IPS-18a (cell line): ENCODE measurements at regions not wholly inside any gene's neighbourhood (a gene's known extent, or its start where the extent isn't known, plus 50 kb on each side); places are given as distances from the start of the nearest gene placed in this dataset.

ENCODE experiments used
- H3K27ac ChIP-seq: one replicate; pipeline ENCODE4 v1.5.1; 2013; ENCODE audit warnings: low read length
- H3K27me3 ChIP-seq: one replicate; pipeline ENCODE4 v1.6.1; 2013; ENCODE audit warnings: mild to moderate bottlenecking, low read length; ENCODE audit not compliant: control insufficient read depth, insufficient read depth
- H3K36me3 ChIP-seq: one replicate; pipeline ENCODE4 v1.6.1; 2013; ENCODE audit warnings: low read depth, low read length; ENCODE audit not compliant: control insufficient read depth
- H3K4me1 ChIP-seq: one replicate; pipeline ENCODE4 v1.6.1; 2013; ENCODE audit warnings: low read depth, low read length; ENCODE audit not compliant: control insufficient read depth
- H3K4me3 ChIP-seq: one replicate; pipeline ENCODE4 v1.5.1; 2013; ENCODE audit warnings: low read length
- H3K9ac ChIP-seq: one replicate; pipeline ENCODE4 v1.6.1; 2013; ENCODE audit warnings: mild to moderate bottlenecking, low read length, moderate library complexity
- H3K9me3 ChIP-seq: one replicate; pipeline ENCODE4 v1.6.1; 2013; ENCODE audit warnings: low read depth, low read length; ENCODE audit not compliant: control insufficient read depth

DNA sequence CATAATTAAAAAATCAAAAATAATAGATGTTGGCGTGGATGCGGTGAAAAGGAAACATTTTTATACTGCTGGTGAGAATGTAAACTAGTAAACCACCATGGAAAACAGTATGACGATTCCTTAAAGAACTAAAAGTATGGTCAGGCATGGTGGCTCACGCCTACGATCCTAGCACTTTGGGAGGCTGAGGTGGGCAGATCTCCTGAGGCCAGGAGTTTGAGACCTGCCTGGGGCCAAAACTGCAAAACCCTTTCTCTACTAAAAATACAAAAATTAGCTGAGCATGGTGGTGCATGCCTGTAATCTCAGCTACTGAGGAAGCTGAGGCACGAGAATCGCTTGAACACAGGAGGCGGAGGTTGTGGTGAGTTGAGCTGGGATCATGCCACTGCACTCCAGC lies 195.7 kb upstream of the BMP4 start:
- Histone ChIP-seq H3K9ac (no peak overlapping the region), H3K36me3 (no peaks in the 10 kb centered on the region), H3K27me3 (no peaks in the 10 kb centered on the region), H3K4me3 (no peak overlapping the region), H3K4me1 (no peaks in the 10 kb centered on the region), H3K9me3 (no peaks in the 10 kb centered on the region), H3K27ac (no peak overlapping the region)

DNA sequence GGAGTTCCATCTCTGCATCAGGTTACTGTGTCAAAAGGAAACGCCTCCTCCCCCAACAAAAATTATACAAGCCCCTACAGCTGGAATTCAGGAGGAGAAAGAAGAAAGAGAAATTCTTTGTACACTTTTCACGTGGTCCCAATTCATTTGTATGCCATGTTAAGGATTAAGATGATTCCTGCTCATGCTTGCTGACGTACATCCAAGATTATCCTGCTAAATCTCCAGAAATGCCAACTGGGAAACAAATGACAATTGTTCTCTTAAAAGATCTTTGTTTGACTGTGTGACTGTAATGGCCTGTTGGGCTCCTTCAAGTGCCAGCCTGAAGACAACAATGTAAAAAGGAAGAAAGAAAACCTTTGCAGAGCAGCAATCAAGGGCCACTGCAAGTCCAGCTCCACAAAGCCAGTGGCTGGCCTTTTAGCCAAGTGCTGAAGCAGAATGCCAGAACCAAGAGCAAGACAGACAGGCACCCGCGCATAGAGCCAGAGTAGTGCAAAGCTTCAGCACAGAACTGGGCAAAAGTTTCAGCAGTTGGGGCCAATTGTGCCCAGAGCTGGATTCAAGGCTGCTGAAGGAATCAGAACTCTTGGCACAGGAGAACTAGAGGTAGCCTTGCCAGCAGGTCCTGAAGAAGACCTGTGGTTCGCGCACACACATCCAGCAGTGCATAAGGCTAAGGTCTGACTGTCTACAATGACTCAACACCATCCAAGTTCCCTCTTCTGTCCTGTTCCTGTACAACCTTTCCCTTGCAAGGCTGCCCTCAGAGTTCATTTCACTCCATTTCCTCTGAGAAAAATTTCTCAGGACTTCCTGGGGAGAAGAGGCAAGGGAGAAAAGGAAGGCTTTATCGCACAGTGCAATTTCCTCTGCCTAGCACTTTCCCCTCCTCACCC lies 209.7 kb upstream of the BMP4 start:
- Histone ChIP-seq H3K9me3 (no peaks in the 10 kb centered on the region), H3K4me3 (no peak overlapping the region), H3K27ac (no peak overlapping the region), H3K27me3 (no peaks in the 10 kb centered on the region), H3K9ac (no peak overlapping the region), H3K36me3 (no peaks in the 10 kb centered on the region), H3K4me1 (peaks cover 7% of the 10 kb centered on the region)

DNA sequence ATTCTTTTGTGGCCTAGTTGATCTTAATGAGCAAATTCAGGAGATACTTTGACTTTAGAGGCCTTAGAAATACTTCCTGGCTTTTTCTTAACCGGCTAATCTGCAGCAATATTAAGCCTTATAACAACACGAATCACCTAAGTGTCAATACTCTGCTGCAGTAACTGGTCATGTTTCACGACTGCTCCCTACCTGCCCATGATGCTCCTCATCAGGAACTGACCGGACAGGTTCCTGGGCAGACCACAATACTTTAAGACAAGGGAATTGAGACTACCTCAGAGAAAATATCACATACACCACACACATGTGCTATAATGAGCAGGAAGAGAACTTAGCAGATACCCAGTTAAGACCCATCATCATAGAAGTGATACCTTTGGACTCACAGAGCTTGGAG lies 211.9 kb upstream of the BMP4 start:
- Histone ChIP-seq H3K9me3 (no peaks in the 10 kb centered on the region), H3K4me3 (no peak overlapping the region), H3K9ac (no peak overlapping the region), H3K27me3 (no peaks in the 10 kb centered on the region), H3K4me1 (peaks cover 7% of the 10 kb centered on the region), H3K36me3 (no peaks in the 10 kb centered on the region), H3K27ac (no peak overlapping the region)

DNA sequence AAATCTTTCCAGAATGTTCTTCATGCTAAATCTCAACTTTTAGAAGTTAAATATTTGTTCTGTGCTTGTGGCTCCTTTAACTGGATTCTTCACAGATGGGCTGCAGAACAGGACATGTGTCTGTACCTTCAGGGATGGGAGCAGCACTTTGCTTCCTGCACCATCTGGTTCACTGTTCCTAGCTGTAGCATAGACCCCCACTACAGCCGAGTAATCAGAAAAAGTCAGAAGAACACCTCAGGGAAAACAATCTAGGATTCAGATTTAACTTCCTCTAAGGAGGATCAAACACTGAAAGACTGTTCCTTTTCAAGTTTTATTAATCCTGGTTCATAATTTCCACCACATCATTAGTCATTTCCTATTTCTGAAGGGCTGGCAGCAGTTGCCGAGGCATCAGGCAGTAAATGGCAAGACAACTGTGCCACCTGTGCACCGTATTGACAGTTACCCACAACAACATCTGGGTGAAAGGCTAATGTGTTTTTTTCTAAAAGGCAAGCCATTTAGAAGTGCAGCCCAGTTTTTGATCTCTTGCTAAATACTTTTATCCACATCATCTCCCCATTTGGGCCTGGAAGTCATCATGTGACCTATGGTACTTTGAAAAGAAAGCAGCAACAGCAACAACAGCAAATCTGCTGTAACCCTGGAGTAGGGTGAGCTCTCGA lies 212.8 kb upstream of the BMP4 start:
- Histone ChIP-seq H3K36me3 (no peaks in the 10 kb centered on the region), H3K27ac (no peak overlapping the region), H3K4me3 (no peak overlapping the region), H3K4me1 (peaks cover 7% of the 10 kb centered on the region), H3K27me3 (no peaks in the 10 kb centered on the region), H3K9me3 (no peaks in the 10 kb centered on the region), H3K9ac (no peak overlapping the region)

DNA sequence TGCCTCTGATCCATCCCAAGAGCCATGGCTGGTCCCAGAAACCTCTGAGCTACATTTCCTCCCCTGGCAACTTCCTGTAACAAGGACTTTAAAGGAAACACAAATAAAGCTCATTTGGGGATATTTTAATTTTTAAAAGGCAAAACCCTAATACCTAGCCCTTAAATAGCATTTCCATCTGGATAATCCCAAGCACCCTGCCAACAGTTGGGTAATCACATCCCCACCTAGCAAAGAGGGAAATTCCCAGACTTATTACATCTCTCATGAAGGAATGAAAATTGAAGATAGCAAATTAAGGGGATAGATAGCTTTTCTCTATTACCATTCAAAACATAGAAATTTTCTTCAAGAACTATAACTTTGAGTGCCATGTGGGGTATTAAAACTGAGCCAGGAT lies 213.7 kb upstream of the BMP4 start:
- no peaks in the 10 kb centered on the region for H3K9me3 ChIP-seq
- H3K4me1 ChIP-seq: peaks cover 7% of the 10 kb centered on the region
- H3K36me3 ChIP-seq: no peaks in the 10 kb centered on the region
- no peaks in the 10 kb centered on the region for H3K27me3 ChIP-seq
- H3K4me3 ChIP-seq: no peak overlapping the region
- H3K27ac ChIP-seq: no peak overlapping the region
- H3K9ac ChIP-seq: no peak overlapping the region

DNA sequence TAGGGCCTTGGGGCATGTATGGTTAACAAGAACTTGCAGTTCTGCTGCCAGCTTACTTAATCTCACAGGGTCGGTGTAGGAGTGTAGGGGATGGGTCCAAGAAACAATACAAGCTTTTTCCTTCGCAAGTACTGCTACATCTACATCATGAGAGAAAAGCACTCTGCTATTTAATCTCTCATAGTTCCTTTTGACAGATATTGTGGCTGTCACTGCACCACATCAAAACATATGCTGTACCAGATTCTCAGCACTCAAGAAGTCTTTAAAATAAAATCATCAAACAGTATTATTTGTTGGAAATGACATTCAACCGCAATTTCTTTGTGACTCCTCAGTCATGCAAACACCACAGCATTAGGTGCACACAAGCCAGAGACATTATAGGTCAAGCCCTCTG lies 215.5 kb upstream of the BMP4 start:
- Histone ChIP-seq H3K36me3 (no peaks in the 10 kb centered on the region), H3K4me3 (no peak overlapping the region), H3K27ac (no peak overlapping the region), H3K4me1 (no peaks in the 10 kb centered on the region), H3K9ac (no peak overlapping the region), H3K9me3 (no peaks in the 10 kb centered on the region), H3K27me3 (no peaks in the 10 kb centered on the region)

DNA sequence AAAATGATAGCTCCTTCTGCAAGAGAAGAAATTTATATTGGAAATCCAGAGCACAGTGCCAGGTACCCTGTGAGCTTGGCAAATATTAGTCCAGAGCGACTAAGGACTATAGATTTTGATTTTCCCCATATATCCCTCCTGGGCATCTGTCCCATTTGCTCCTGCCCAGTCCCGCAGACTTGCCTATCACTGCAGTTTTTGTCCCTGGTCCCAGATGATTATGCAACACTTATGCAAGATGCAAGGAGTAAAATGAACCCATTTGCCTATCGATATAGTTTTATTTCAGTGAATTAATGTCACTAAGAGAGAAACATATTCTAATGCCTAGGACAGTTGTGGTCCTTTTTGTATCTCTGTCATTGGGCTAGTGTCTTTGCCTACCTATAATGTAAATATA lies 215.9 kb upstream of the BMP4 start:
- Histone ChIP-seq H3K4me3 (no peak overlapping the region), H3K27ac (no peak overlapping the region), H3K27me3 (no peaks in the 10 kb centered on the region), H3K4me1 (no peaks in the 10 kb centered on the region), H3K9ac (no peak overlapping the region), H3K9me3 (no peaks in the 10 kb centered on the region), H3K36me3 (no peaks in the 10 kb centered on the region)

DNA sequence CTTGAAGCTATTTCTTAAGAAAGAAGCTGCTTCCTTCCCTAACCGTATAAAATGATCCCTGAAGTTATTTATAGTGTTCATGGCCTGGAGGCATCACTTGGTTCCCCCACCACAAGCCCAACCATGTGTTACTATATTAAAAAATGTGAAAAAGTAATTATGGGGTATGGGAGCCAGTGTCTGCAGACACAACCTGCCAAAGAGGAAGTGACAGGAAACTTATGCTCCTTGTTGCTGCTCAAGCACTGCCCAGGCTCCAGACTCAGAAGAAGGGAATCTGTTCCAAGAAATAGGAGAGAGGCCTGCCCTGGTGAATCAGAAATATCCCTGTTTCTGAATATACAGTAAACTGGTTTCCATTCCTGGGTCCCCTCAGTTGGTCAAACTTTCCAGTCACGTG lies 217.2 kb upstream of the BMP4 start:
- H3K9ac ChIP-seq: no peak overlapping the region
- H3K4me1 ChIP-seq: no peaks in the 10 kb centered on the region
- H3K36me3 ChIP-seq: no peaks in the 10 kb centered on the region
- no peaks in the 10 kb centered on the region for H3K27me3 ChIP-seq
- no peak overlapping the region for H3K27ac ChIP-seq
- no peak overlapping the region for H3K4me3 ChIP-seq
- no peaks in the 10 kb centered on the region for H3K9me3 ChIP-seq

DNA sequence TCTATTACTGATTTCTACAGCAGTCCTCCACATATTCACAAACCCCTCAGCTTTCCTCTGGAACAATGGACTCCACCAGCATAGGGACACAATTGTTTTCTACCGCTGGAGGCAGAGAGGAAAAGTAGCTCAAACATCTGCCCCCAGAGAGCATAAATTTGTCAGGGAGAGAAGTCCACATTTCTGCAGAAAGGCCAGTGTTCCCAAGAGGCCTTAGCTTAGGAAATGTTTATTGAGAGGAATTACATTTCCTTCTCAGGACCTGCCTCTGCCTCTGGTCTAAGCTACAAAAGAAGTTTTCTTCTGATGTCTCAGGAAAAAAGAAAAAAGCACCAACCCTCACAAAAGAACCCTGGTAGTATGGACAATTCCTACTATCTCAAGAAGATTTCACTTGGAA lies 217.8 kb upstream of the BMP4 start:
- H3K4me1 ChIP-seq: no peaks in the 10 kb centered on the region
- no peak overlapping the region for H3K9ac ChIP-seq
- no peak overlapping the region for H3K4me3 ChIP-seq
- H3K27me3 ChIP-seq: no peaks in the 10 kb centered on the region
- no peak overlapping the region for H3K27ac ChIP-seq
- no peaks in the 10 kb centered on the region for H3K36me3 ChIP-seq
- no peaks in the 10 kb centered on the region for H3K9me3 ChIP-seq

DNA sequence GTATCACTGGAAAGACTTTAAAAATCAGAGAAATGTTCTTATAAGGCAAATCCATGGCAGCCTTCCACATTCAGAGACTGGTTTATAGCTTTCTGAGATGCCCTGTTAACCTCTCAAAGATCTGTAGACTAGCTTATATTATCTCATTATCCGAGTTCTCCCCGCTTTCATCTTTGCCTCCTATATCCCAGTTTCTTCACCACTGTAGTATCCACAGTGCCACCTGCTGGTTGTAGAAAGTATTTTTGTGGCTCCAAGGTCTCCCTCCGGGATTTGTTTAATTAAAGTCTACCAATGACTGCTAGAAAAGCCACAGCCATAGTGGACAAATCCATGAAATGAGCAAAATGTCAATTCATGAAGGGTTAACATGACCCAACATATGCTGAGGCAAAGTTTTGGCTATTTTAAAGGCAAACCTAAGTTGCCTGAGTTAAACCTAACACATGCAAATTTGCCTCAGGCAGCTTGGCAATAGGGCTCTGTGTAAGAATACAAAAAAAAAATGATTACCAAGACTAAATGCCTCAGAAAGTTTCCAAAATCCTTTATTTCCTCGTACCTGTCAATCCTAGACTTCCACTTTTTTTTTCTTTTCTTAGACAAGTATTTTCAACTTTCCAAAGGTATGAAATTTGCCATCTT lies 218.8 kb upstream of the BMP4 start:
- Histone ChIP-seq H3K9me3 (no peaks in the 10 kb centered on the region), H3K27me3 (no peaks in the 10 kb centered on the region), H3K4me1 (no peaks in the 10 kb centered on the region), H3K27ac (no peak overlapping the region), H3K9ac (no peak overlapping the region), H3K4me3 (no peak overlapping the region), H3K36me3 (no peaks in the 10 kb centered on the region)

DNA sequence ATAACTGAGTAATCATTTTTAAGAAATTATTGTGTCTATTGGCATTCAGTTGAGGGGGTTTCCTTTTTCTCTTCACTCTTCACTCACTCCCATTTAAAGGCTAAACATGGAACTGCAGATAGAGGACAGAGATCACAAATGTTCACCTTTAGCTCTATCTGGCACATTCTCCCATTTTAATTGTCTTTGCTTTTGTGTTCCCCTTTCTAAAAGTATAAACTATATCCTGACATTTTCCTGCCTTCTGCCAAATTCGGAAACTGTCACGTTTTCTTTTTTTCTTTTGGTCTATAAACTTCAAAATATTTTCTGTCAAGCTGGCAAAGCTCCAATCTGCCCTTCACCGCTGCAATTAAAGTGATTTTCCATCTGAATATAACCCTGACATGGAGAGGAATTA lies 219.8 kb upstream of the CDKN3 start:
- no peaks in the 10 kb centered on the region for H3K4me1 ChIP-seq

More for the DNA sequence above, 219.8 kb upstream of the CDKN3 start:
- Histone ChIP-seq H3K27ac (no peak overlapping the region), H3K9ac (no peak overlapping the region), H3K36me3 (no peaks in the 10 kb centered on the region), H3K27me3 (no peaks in the 10 kb centered on the region), H3K9me3 (no peaks in the 10 kb centered on the region), H3K4me3 (no peak overlapping the region)
